ENCODE measurements at regions not wholly inside any gene's neighbourhood (a gene's known extent, or its start where the extent isn't known, plus 50 kb on each side); places are given as distances from the start of the nearest gene placed in this dataset.
"Not testable (repeated sequence)": the region's sequence is repeated elsewhere in the genome, so short reads cannot be mapped to it uniquely, and the experiment has no call there.

- no peaks in the 10 kb centered on the region for H3K27me3 ChIP-seq (ENCODE audit: control insufficient read depth in 3 of 3, insufficient read depth in 3 of 3, low read depth in 1 of 3, low read length in 3 of 3)
- no peaks in the 10 kb centered on the region for H3K9me3 ChIP-seq (replicated peaks in 1 of 2; ENCODE audit: control insufficient read depth in 2 of 2, insufficient read depth in 1 of 2, low read depth in 1 of 2, low read length in 2 of 2)
- H3K4ac ChIP-seq (ENCODE audit: low read length): no peak overlapping the region
- H2AK5ac ChIP-seq (ENCODE audit: low read depth, low read length): no peak overlapping the region
- no peak overlapping the region for H2AFZ ChIP-seq (ENCODE audit: low read length)
- no peak overlapping the region for H4K8ac ChIP-seq (ENCODE audit: low read depth, low read length)
- H2BK120ac ChIP-seq (ENCODE audit: low read depth, low read length): no peak overlapping the region
- no peak overlapping the region for H3K27ac ChIP-seq (replicated peaks; ENCODE audit: low read length)
- H4K91ac ChIP-seq (ENCODE audit: low read depth, low read length, poor library complexity): no peak overlapping the region
- no peak for DNase-seq (ENCODE audit: low spot score)
- H2BK12ac ChIP-seq (ENCODE audit: low read length): no peak overlapping the region
- H2BK5ac ChIP-seq (ENCODE audit: low read length): no peak overlapping the region
- no peaks in the 10 kb centered on the region for H3K36me3 ChIP-seq (replicated peaks in 1 of 2; ENCODE audit: control insufficient read depth in 2 of 2, insufficient read depth in 2 of 2, low read length in 2 of 2)
- H3K4me1 ChIP-seq (ENCODE audit: control insufficient read depth in 2 of 2, insufficient read depth in 1 of 2, low read depth in 1 of 2, low read length in 2 of 2): no peaks in the 10 kb centered on the region
- H2BK15ac ChIP-seq (ENCODE audit: low read length): no peak overlapping the region
- no peaks in the 10 kb centered on the region for H3K79me1 ChIP-seq (ENCODE audit: low read depth, low read length)
- H3K4me2 ChIP-seq (ENCODE audit: insufficient read depth, low read length, poor library complexity, severe bottlenecking): no peak overlapping the region
- no peak overlapping the region for H3K18ac ChIP-seq (ENCODE audit: low read length)
- H3K23ac ChIP-seq (ENCODE audit: low read depth, low read length, poor library complexity): no peak overlapping the region
- no CpG with 5 or more reads among the region's 2 CpGs for WGBS, 2 donors (ENCODE audit: extremely low coverage in 2 of 2, insufficient read length in 2 of 2, insufficient replicate concordance in 1 of 2)
- no peak overlapping the region for H3K14ac ChIP-seq (ENCODE audit: low read length)
- no peak overlapping the region for H3K9ac ChIP-seq (ENCODE audit: low read depth, low read length, poor library complexity)
- no peak overlapping the region for H3K4me3 ChIP-seq (ENCODE audit: low read length in 2 of 2)
These were observed 658.2 kb downstream of the TDRD15 start for GRCh38 chr2:21781962-21782361.

- H3K4me3 ChIP-seq (ENCODE audit: low read length in 2 of 2): no peak overlapping the region
These were observed 659.1 kb downstream of the TDRD15 start for GRCh38 chr2:21782866-21783265.

GRCh38 chr2:21787941-21788340, 664.2 kb downstream of the TDRD15 start:
- no CpG with 5 or more reads among the region's 1 CpG for WGBS, 2 donors (ENCODE audit: extremely low coverage in 2 of 2, insufficient read length in 2 of 2, insufficient replicate concordance in 1 of 2)
- Histone ChIP-seq H3K9ac (ENCODE audit: low read depth, low read length, poor library complexity) (no peak overlapping the region), H3K4me1 (ENCODE audit: control insufficient read depth in 2 of 2, insufficient read depth in 1 of 2, low read depth in 1 of 2, low read length in 2 of 2) (no peaks in the 10 kb centered on the region), H3K9me3 (replicated peaks in 1 of 2; ENCODE audit: control insufficient read depth in 2 of 2, insufficient read depth in 1 of 2, low read depth in 1 of 2, low read length in 2 of 2) (no peaks in the 10 kb centered on the region), H3K14ac (ENCODE audit: low read length) (no peak overlapping the region), H3K27me3 (ENCODE audit: control insufficient read depth in 3 of 3, insufficient read depth in 3 of 3, low read depth in 1 of 3, low read length in 3 of 3) (no peaks in the 10 kb centered on the region), H3K36me3 (replicated peaks in 1 of 2; ENCODE audit: control insufficient read depth in 2 of 2, insufficient read depth in 2 of 2, low read length in 2 of 2) (no peaks in the 10 kb centered on the region), H4K8ac (ENCODE audit: low read depth, low read length) (no peak overlapping the region), H2BK12ac (ENCODE audit: low read length) (no peak overlapping the region), H3K4me3 (ENCODE audit: low read length in 2 of 2) (no peak overlapping the region), H3K18ac (ENCODE audit: low read length) (no peak overlapping the region), H3K27ac (replicated peaks; ENCODE audit: low read length) (no peak overlapping the region), H2BK5ac (ENCODE audit: low read length) (no peak overlapping the region), H3K79me1 (ENCODE audit: low read depth, low read length) (no peaks in the 10 kb centered on the region), H2AFZ (ENCODE audit: low read length) (no peak overlapping the region), H3K4me2 (ENCODE audit: insufficient read depth, low read length, poor library complexity, severe bottlenecking) (no peak overlapping the region), H3K23ac (ENCODE audit: low read depth, low read length, poor library complexity) (no peak overlapping the region), H2AK5ac (ENCODE audit: low read depth, low read length) (no peak overlapping the region), H4K91ac (ENCODE audit: low read depth, low read length, poor library complexity) (no peak overlapping the region), H2BK15ac (ENCODE audit: low read length) (no peak overlapping the region), H2BK120ac (ENCODE audit: low read depth, low read length) (no peak overlapping the region), H3K4ac (ENCODE audit: low read length) (no peak overlapping the region)
- DNase-seq (ENCODE audit: low spot score): no peak

More at GRCh38 chr2:21782866-21783265, 659.1 kb downstream of the TDRD15 start:
- no peak overlapping the region for H4K8ac ChIP-seq (ENCODE audit: low read depth, low read length)
- H2BK15ac ChIP-seq (ENCODE audit: low read length): no peak overlapping the region
- no peak overlapping the region for H2BK5ac ChIP-seq (ENCODE audit: low read length)
- no peak overlapping the region for H3K4ac ChIP-seq (ENCODE audit: low read length)
- no peak for DNase-seq (ENCODE audit: low spot score)
- no peak overlapping the region for H4K91ac ChIP-seq (ENCODE audit: low read depth, low read length, poor library complexity)
- no peak overlapping the region for H3K23ac ChIP-seq (ENCODE audit: low read depth, low read length, poor library complexity)
- no peaks in the 10 kb centered on the region for H3K36me3 ChIP-seq (replicated peaks in 1 of 2; ENCODE audit: control insufficient read depth in 2 of 2, insufficient read depth in 2 of 2, low read length in 2 of 2)
- WGBS, 2 donors (ENCODE audit: extremely low coverage in 2 of 2, insufficient read length in 2 of 2, insufficient replicate concordance in 1 of 2): no CpG with 5 or more reads among the region's 6 CpGs
- H3K18ac ChIP-seq (ENCODE audit: low read length): no peak overlapping the region
- no peaks in the 10 kb centered on the region for H3K4me1 ChIP-seq (ENCODE audit: control insufficient read depth in 2 of 2, insufficient read depth in 1 of 2, low read depth in 1 of 2, low read length in 2 of 2)
- H3K4me2 ChIP-seq (ENCODE audit: insufficient read depth, low read length, poor library complexity, severe bottlenecking): no peak overlapping the region
- no peak overlapping the region for H2AFZ ChIP-seq (ENCODE audit: low read length)
- no peak overlapping the region for H3K27ac ChIP-seq (replicated peaks; ENCODE audit: low read length)
- H3K9me3 ChIP-seq (replicated peaks in 1 of 2; ENCODE audit: control insufficient read depth in 2 of 2, insufficient read depth in 1 of 2, low read depth in 1 of 2, low read length in 2 of 2): no peaks in the 10 kb centered on the region
- no peak overlapping the region for H3K9ac ChIP-seq (ENCODE audit: low read depth, low read length, poor library complexity)
- no peak overlapping the region for H3K14ac ChIP-seq (ENCODE audit: low read length)
- no peak overlapping the region for H2BK12ac ChIP-seq (ENCODE audit: low read length)
- H3K27me3 ChIP-seq (ENCODE audit: control insufficient read depth in 3 of 3, insufficient read depth in 3 of 3, low read depth in 1 of 3, low read length in 3 of 3): no peaks in the 10 kb centered on the region
- H3K79me1 ChIP-seq (ENCODE audit: low read depth, low read length): no peaks in the 10 kb centered on the region
- H2AK5ac ChIP-seq (ENCODE audit: low read depth, low read length): no peak overlapping the region
- H2BK120ac ChIP-seq (ENCODE audit: low read depth, low read length): no peak overlapping the region

DNA sequence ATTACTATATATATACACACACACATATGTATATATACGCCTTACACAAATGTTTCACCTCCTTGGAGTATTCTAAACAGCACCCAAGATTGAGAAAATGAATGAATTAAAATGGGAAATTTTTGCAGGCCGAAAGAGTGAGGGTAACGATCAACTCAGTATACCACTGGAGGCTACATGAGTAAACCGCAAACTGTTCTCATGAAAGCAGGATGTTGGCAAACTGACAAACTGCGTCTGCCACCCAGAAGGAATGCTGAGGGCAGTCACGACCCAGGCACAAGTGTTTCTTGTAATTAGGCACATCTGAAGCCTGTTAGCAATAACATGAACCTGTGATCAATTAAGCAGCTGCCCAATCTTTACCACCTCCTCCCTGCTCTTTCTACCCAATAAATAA, 666.5 kb downstream of the TDRD15 start:
- H3K4ac ChIP-seq (ENCODE audit: low read length); H3K27me3 ChIP-seq (ENCODE audit: control insufficient read depth in 3 of 3, insufficient read depth in 3 of 3, low read depth in 1 of 3, low read length in 3 of 3); DNase-seq (ENCODE audit: low spot score); H3K9ac ChIP-seq (ENCODE audit: low read depth, low read length, poor library complexity); H4K91ac ChIP-seq (ENCODE audit: low read depth, low read length, poor library complexity); H2BK5ac ChIP-seq (ENCODE audit: low read length); H3K4me3 ChIP-seq (ENCODE audit: low read length in 2 of 2); H3K27ac ChIP-seq (replicated peaks; ENCODE audit: low read length); H3K4me1 ChIP-seq (ENCODE audit: control insufficient read depth in 2 of 2, insufficient read depth in 1 of 2, low read depth in 1 of 2, low read length in 2 of 2); H3K79me1 ChIP-seq (ENCODE audit: low read depth, low read length); H3K4me2 ChIP-seq (ENCODE audit: insufficient read depth, low read length, poor library complexity, severe bottlenecking); H2AFZ ChIP-seq (ENCODE audit: low read length); H3K9me3 ChIP-seq (replicated peaks in 1 of 2; ENCODE audit: control insufficient read depth in 2 of 2, insufficient read depth in 1 of 2, low read depth in 1 of 2, low read length in 2 of 2); H2BK12ac ChIP-seq (ENCODE audit: low read length); H2BK120ac ChIP-seq (ENCODE audit: low read depth, low read length); H2AK5ac ChIP-seq (ENCODE audit: low read depth, low read length); H4K8ac ChIP-seq (ENCODE audit: low read depth, low read length); H2BK15ac ChIP-seq (ENCODE audit: low read length); H3K18ac ChIP-seq (ENCODE audit: low read length); H3K36me3 ChIP-seq (replicated peaks in 1 of 2; ENCODE audit: control insufficient read depth in 2 of 2, insufficient read depth in 2 of 2, low read length in 2 of 2); H3K23ac ChIP-seq (ENCODE audit: low read depth, low read length, poor library complexity); H3K14ac ChIP-seq (ENCODE audit: low read length): not testable (repeated sequence)
- WGBS, 2 donors (ENCODE audit: extremely low coverage in 2 of 2, insufficient read length in 2 of 2, insufficient replicate concordance in 1 of 2): no CpG with 5 or more reads among the region's 6 CpGs
